CD8-positive, alpha-beta memory T cell (primary cell): ENCODE measurements at regions not wholly inside any gene's neighbourhood (a gene's known extent, or its start where the extent isn't known, plus 50 kb on each side); places are given as distances from the start of the nearest gene placed in this dataset.

ENCODE experiments used
- CTCF ChIA-PET: fragments of 350-600 bp; sonication (Branson Sonifier 250); formaldehyde crosslinking; loops from one replicate; lab custom pipeline; 2021; ENCODE audit warnings: antibody characterized with exemption; lab: Charles Lee
- POLR2A ChIA-PET: fragments of 350-600 bp; sonication (Branson Sonifier 250); formaldehyde crosslinking; loops from one replicate; lab custom pipeline; 2021; ENCODE audit warnings: antibody characterized with exemption; lab: Charles Lee
- DNase-seq, 5 donors: peaks; one replicate each; pipeline versions ENCODE4 v3.0.0 to v3.0.0-alpha.2; 2020 to 2022; ENCODE audit warnings: mixed read lengths in 1 of 5
- H3K27ac ChIP-seq: one replicate; pipeline ENCODE4 v1.7.0; 2013; ENCODE audit warnings: low read depth, mild to moderate bottlenecking, low read length, moderate library complexity
- H3K27me3 ChIP-seq: 2 replicates; pipeline ENCODE4 v1.7.0; 2013; ENCODE audit warnings: low read length, mild to moderate bottlenecking; ENCODE audit not compliant: insufficient read depth, poor library complexity, severe bottlenecking
- H3K36me3 ChIP-seq: 2 replicates; pipeline ENCODE4 v1.7.0; 2013; ENCODE audit warnings: mild to moderate bottlenecking, low read length, moderate library complexity; ENCODE audit not compliant: insufficient read depth
- H3K4me1 ChIP-seq: 2 replicates; pipeline ENCODE4 v1.7.0; 2013; ENCODE audit warnings: mild to moderate bottlenecking, low read length, moderate library complexity; ENCODE audit not compliant: insufficient read depth
- H3K4me3 ChIP-seq: 2 replicates; pipeline ENCODE4 v1.7.0; 2013; ENCODE audit warnings: mild to moderate bottlenecking, low read length
- H3K9me3 ChIP-seq: 2 replicates; pipeline ENCODE4 v1.7.0; 2013; ENCODE audit warnings: mild to moderate bottlenecking, low read length
- H3K27ac Mint-ChIP-seq, 8 donors: one replicate each; pipeline ENCODE4 v1.8.0; 2020 to 2021; ENCODE audit warnings: mixed read lengths in 8 of 8, mild to moderate bottlenecking in 6 of 8, inconsistent platforms in 3 of 8, moderate library complexity in 3 of 8
- H3K27me3 Mint-ChIP-seq, 2 donors: one replicate each; pipeline ENCODE4 v1.8.0; 2020 to 2021; ENCODE audit warnings: mixed read lengths in 2 of 2, mild to moderate bottlenecking in 1 of 2, moderate library complexity in 1 of 2
- H3K36me3 Mint-ChIP-seq, 3 donors: one replicate each; pipeline ENCODE4 v1.8.0; 2020 to 2021; ENCODE audit warnings: mixed read lengths in 3 of 3, inconsistent platforms in 1 of 3, mild to moderate bottlenecking in 1 of 3
- H3K4me1 Mint-ChIP-seq, 3 donors: one replicate each; pipeline ENCODE4 v1.8.0; 2020 to 2021; ENCODE audit warnings: mixed read lengths in 3 of 3, inconsistent platforms in 1 of 3, mild to moderate bottlenecking in 1 of 3
- H3K4me3 Mint-ChIP-seq, 7 donors: one replicate each; pipeline ENCODE4 v1.8.0; 2020 to 2021; ENCODE audit warnings: mixed read lengths in 7 of 7, mild to moderate bottlenecking in 6 of 7, moderate library complexity in 4 of 7, inconsistent platforms in 2 of 7
- H3K9me3 Mint-ChIP-seq, 5 donors: one replicate each; pipeline ENCODE4 v1.8.0; 2020 to 2022; ENCODE audit warnings: mixed read lengths in 5 of 5, mild to moderate bottlenecking in 3 of 5, moderate library complexity in 2 of 5, inconsistent platforms in 1 of 5

DNA sequence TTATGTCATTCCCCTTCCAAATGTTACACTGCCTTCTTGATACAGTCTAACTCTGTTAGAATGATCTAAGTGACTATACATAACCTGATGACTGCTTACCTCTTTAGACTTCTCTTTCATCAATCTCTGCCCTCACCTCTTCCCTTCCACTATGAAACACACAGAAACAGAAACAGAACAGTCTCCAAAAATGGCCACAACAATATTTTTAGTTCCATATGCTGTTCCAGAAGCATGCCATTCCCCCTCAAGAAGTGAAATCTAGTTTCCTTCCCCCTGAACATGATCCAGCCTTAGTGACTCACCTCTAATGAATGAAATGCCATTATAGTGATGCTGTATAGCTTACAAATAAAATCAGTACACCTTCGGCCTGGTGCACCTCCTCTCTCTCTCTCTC is 229.3 kb upstream of the TENT5A start:
- no peak overlapping the region for H3K27ac ChIP-seq
- no peaks in the 10 kb centered on the region for H3K27me3 ChIP-seq
- DNase-seq: no peak
- no peak overlapping the region for H3K4me3 ChIP-seq
- CTCF ChIA-PET: no interaction called here
- Mint-ChIP-seq H3K27ac (no peak overlapping the region), H3K4me1 (no peaks in the 10 kb centered on the region), H3K4me3 (no peak overlapping the region), H3K9me3 (peaks cover 0 to 16% (median 9%) of the 10 kb centered on the region in 5 donors), H3K27me3 (peaks cover 0 to 3% of the 10 kb centered on the region in 2 donors), H3K36me3 (no peaks in the 10 kb centered on the region)
- no peaks in the 10 kb centered on the region for H3K4me1 ChIP-seq
- POLR2A ChIA-PET: no interaction called here
- H3K36me3 ChIP-seq: no peaks in the 10 kb centered on the region
- no peaks in the 10 kb centered on the region for H3K9me3 ChIP-seq

- ChIA-PET POLR2A (no interaction called here), CTCF (no interaction called here)
- no peak for DNase-seq
- no peaks in the 10 kb centered on the region for H3K4me1 ChIP-seq
- no peak overlapping the region for H3K4me3 ChIP-seq
- Mint-ChIP-seq H3K4me1 (no peaks in the 10 kb centered on the region), H3K4me3 (no peak overlapping the region), H3K27me3 (no peaks in the 10 kb centered on the region), H3K36me3 (no peaks in the 10 kb centered on the region), H3K27ac (no peak overlapping the region), H3K9me3 (peaks cover 0 to 15% (median 6%) of the 10 kb centered on the region in 5 donors)
- H3K9me3 ChIP-seq: no peaks in the 10 kb centered on the region
- no peaks in the 10 kb centered on the region for H3K36me3 ChIP-seq
- no peak overlapping the region for H3K27ac ChIP-seq
- no peaks in the 10 kb centered on the region for H3K27me3 ChIP-seq
These were observed 227.3 kb upstream of the TENT5A start for GRCh38 chr6:81979767-81980166.

GRCh38 chr6:81979329-81979728 is 226.8 kb upstream of the TENT5A start:
- H3K36me3 ChIP-seq: no peaks in the 10 kb centered on the region
- no peaks in the 10 kb centered on the region for H3K27me3 Mint-ChIP-seq

DNA sequence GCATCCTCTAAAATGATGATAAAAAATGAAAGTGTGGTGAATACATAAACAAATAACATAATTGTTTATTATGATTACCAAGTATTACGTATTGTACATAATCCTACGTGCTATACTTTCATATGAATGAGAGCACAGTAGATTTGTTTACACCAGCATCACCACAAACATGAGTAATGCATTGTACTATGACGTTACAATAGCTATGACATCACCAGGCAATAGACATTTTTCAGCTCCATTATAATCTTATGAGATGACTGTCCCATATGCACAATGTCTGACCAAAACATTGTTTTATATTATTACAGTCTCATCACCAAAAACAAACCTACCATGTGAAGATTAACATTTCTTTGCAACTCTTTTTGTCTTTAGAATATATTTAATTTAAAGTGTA is 225.7 kb upstream of the TENT5A start:
- no peaks in the 10 kb centered on the region for H3K36me3 Mint-ChIP-seq
- H3K27ac ChIP-seq: no peak overlapping the region
- no peaks in the 10 kb centered on the region for H3K36me3 ChIP-seq
- H3K27ac Mint-ChIP-seq: no peak overlapping the region
- DNase-seq: no peak
- no peaks in the 10 kb centered on the region for H3K4me1 ChIP-seq
- POLR2A ChIA-PET: no interaction called here
- H3K9me3 ChIP-seq: no peaks in the 10 kb centered on the region
- H3K4me1 Mint-ChIP-seq: no peaks in the 10 kb centered on the region
- CTCF ChIA-PET: no interaction called here
- H3K4me3 Mint-ChIP-seq: no peak overlapping the region
- H3K4me3 ChIP-seq: no peak overlapping the region
- peaks cover 0 to 2% of the 10 kb centered on the region in 2 donors for H3K27me3 Mint-ChIP-seq
- peaks cover 3 to 22% (median 7%) of the 10 kb centered on the region in 5 donors for H3K9me3 Mint-ChIP-seq
- no peaks in the 10 kb centered on the region for H3K27me3 ChIP-seq

More at GRCh38 chr6:81979329-81979728, 226.8 kb upstream of the TENT5A start:
- no peak overlapping the region for H3K4me3 Mint-ChIP-seq
- Histone ChIP-seq H3K9me3 (no peaks in the 10 kb centered on the region), H3K4me1 (no peaks in the 10 kb centered on the region), H3K27ac (no peak overlapping the region), H3K27me3 (no peaks in the 10 kb centered on the region), H3K4me3 (no peak overlapping the region)
- peaks cover 0 to 19% (median 6%) of the 10 kb centered on the region in 5 donors for H3K9me3 Mint-ChIP-seq
- CTCF ChIA-PET: no interaction called here
- POLR2A ChIA-PET: no interaction called here
- H3K4me1 Mint-ChIP-seq: no peaks in the 10 kb centered on the region
- H3K27ac Mint-ChIP-seq: no peak overlapping the region
- H3K36me3 Mint-ChIP-seq: no peaks in the 10 kb centered on the region
- no peak for DNase-seq

GRCh38 chr6:81977486-81977885 is 225.0 kb upstream of the TENT5A start:
- no peaks in the 10 kb centered on the region for H3K9me3 ChIP-seq
- no peaks in the 10 kb centered on the region for H3K36me3 ChIP-seq
- H3K27ac Mint-ChIP-seq: no peak overlapping the region
- H3K27me3 ChIP-seq: no peaks in the 10 kb centered on the region
- H3K4me1 Mint-ChIP-seq: no peaks in the 10 kb centered on the region
- no peak overlapping the region for H3K4me3 Mint-ChIP-seq
- H3K36me3 Mint-ChIP-seq: no peaks in the 10 kb centered on the region
- ChIA-PET CTCF (no interaction called here), POLR2A (no interaction called here)
- peaks cover 0 to 4% of the 10 kb centered on the region in 2 donors for H3K27me3 Mint-ChIP-seq
- H3K9me3 Mint-ChIP-seq: peaks cover 5 to 28% (median 9%) of the 10 kb centered on the region in 5 donors
- no peak overlapping the region for H3K27ac ChIP-seq
- no peak overlapping the region for H3K4me3 ChIP-seq
- no peak for DNase-seq
- H3K4me1 ChIP-seq: no peaks in the 10 kb centered on the region

DNA sequence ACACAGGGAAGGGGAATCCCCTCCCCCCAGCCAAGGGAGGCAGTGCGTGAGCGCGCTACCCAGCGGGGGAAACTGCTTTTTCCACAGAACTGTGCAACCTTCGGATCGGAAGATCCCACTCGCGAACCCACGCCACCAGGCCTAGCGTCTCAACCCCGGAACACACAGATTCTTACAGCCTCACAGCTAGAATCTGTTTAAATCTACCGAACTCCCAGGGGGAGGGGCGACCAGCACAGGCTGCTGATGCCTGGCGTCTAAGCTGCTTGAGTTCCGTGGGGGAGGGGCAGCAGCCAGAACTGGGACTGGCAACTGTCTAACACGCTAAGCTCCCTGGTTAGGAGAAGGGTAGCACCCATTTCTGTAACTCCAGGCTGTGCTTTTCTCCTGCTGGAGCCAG is 217.3 kb upstream of the TENT5A start:
- ChIA-PET CTCF (no interaction called here), POLR2A (no interaction called here)
- Histone ChIP-seq H3K27ac (no peak overlapping the region), H3K36me3 (no peaks in the 10 kb centered on the region), H3K9me3 (no peaks in the 10 kb centered on the region), H3K4me3 (no peak overlapping the region), H3K4me1 (no peaks in the 10 kb centered on the region), H3K27me3 (no peaks in the 10 kb centered on the region)
- Mint-ChIP-seq H3K27ac (no peak overlapping the region), H3K4me1 (no peaks in the 10 kb centered on the region), H3K4me3 (no peak overlapping the region), H3K27me3 (peaks cover 0 to 5% of the 10 kb centered on the region in 2 donors), H3K9me3 (peaks cover 6 to 16% (median 10%) of the 10 kb centered on the region in 5 donors), H3K36me3 (no peaks in the 10 kb centered on the region)
- no peak for DNase-seq

- no peaks in the 10 kb centered on the region for H3K4me1 ChIP-seq
- no peak overlapping the region for H3K27ac ChIP-seq
- ChIA-PET CTCF (no interaction called here), POLR2A (no interaction called here)
- H3K4me3 Mint-ChIP-seq: no peak overlapping the region
- H3K9me3 ChIP-seq: no peaks in the 10 kb centered on the region
- H3K27me3 ChIP-seq: no peaks in the 10 kb centered on the region
- DNase-seq: no peak
- H3K27ac Mint-ChIP-seq: no peak overlapping the region
- H3K4me3 ChIP-seq: no peak overlapping the region
- H3K36me3 Mint-ChIP-seq: no peaks in the 10 kb centered on the region
- H3K9me3 Mint-ChIP-seq: peaks cover 6 to 13% (median 9%) of the 10 kb centered on the region in 5 donors
- no peaks in the 10 kb centered on the region for H3K4me1 Mint-ChIP-seq
- H3K36me3 ChIP-seq: no peaks in the 10 kb centered on the region
- peaks cover 0 to 5% of the 10 kb centered on the region in 2 donors for H3K27me3 Mint-ChIP-seq
These were observed 216.5 kb upstream of the TENT5A start for GRCh38 chr6:81969011-81969410.

- H3K9me3 Mint-ChIP-seq: peaks cover 0 to 10% (median 3%) of the 10 kb centered on the region in 5 donors
- H3K4me3 ChIP-seq: no peak overlapping the region
- no peaks in the 10 kb centered on the region for H3K36me3 ChIP-seq
- no peaks in the 10 kb centered on the region for H3K36me3 Mint-ChIP-seq
- POLR2A ChIA-PET: no interaction called here
- H3K27me3 ChIP-seq: no peaks in the 10 kb centered on the region
- H3K9me3 ChIP-seq: no peaks in the 10 kb centered on the region
- H3K4me1 ChIP-seq: no peaks in the 10 kb centered on the region
- CTCF ChIA-PET: no interaction called here
- peaks cover 0 to 2% of the 10 kb centered on the region in 2 donors for H3K27me3 Mint-ChIP-seq
- no peak overlapping the region for H3K27ac Mint-ChIP-seq
- no peak overlapping the region for H3K4me3 Mint-ChIP-seq
- no peak overlapping the region for H3K27ac ChIP-seq
- H3K4me1 Mint-ChIP-seq: no peaks in the 10 kb centered on the region
- DNase-seq: no peak
These were observed 214.5 kb upstream of the TENT5A start for GRCh38 chr6:81966968-81967367.

DNA sequence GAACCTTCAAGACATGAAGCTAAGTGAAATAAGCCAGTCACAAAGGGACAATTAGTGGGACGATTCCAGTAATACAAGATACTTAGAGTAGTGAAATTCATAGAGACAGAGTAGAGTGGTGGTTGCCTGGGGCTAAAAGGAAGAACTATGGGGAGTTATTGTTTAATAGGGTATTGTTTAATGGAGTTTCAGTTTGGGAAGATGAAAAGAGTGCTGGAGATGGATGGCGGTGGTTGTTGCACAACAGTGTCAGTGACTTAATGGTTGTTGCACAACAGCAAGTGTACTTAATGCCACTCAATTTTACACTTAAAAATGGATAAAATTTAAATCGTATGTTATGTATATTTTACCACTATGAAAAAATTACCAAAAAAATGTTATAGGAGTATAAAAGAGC is 209.7 kb upstream of the TENT5A start:
- H3K9me3 Mint-ChIP-seq: peaks cover 1 to 8% (median 4%) of the 10 kb centered on the region in 5 donors
- H3K27me3 Mint-ChIP-seq: no peaks in the 10 kb centered on the region
- no peaks in the 10 kb centered on the region for H3K36me3 Mint-ChIP-seq
- Histone ChIP-seq H3K27ac (no peak overlapping the region), H3K4me3 (no peak overlapping the region), H3K27me3 (no peaks in the 10 kb centered on the region), H3K4me1 (no peaks in the 10 kb centered on the region), H3K36me3 (no peaks in the 10 kb centered on the region), H3K9me3 (no peaks in the 10 kb centered on the region)
- DNase-seq: no peak
- H3K4me3 Mint-ChIP-seq: no peak overlapping the region
- H3K4me1 Mint-ChIP-seq: no peaks in the 10 kb centered on the region
- CTCF ChIA-PET: no interaction called here
- POLR2A ChIA-PET: no interaction called here
- H3K27ac Mint-ChIP-seq: no peak overlapping the region
